Karpas-422 (cell line): ENCODE measurements at regions not wholly inside any gene's neighbourhood (a gene's known extent, or its start where the extent isn't known, plus 50 kb on each side); places are given as distances from the start of the nearest gene placed in this dataset.
A peak's percentile ranks its signal among the peaks of the same experiment; 100 is the strongest.

Experiments
- DNase-seq: peaks from one replicate; pipeline ENCODE4 v3.0.0-alpha.2; 2015
- H2AFZ ChIP-seq: fragments of 200-600 bp; sonication (generic); 2 replicates; pipeline ENCODE4 v1.6.1; 2014; ENCODE audit warnings: antibody characterized with exemption, low read length, mixed read lengths
- H3K27ac ChIP-seq: fragments of 200-600 bp; sonication (generic); 2 replicates; pipeline ENCODE4 v1.5.1; 2014; ENCODE audit warnings: mild to moderate bottlenecking, low read length, moderate library complexity
- H3K27me3 ChIP-seq: fragments of 200-600 bp; sonication (generic); 2 replicates; pipeline ENCODE4 v1.6.1; 2014; ENCODE audit warnings: low read length, mixed read lengths
- H3K36me3 ChIP-seq: fragments of 200-600 bp; sonication (generic); 2 replicates; pipeline ENCODE4 v1.6.1; 2014; ENCODE audit warnings: low read length, mixed read lengths; ENCODE audit not compliant: insufficient read depth
- H3K4me1 ChIP-seq: fragments of 200-600 bp; sonication (generic); 2 replicates; pipeline ENCODE4 v1.6.1; 2014; ENCODE audit warnings: mild to moderate bottlenecking, low read length, mixed read lengths
- H3K4me2 ChIP-seq: fragments of 200-600 bp; sonication (generic); 2 replicates; pipeline ENCODE4 v1.6.1; 2014; ENCODE audit warnings: low read length, low read depth, mild to moderate bottlenecking; ENCODE audit not compliant: poor library complexity, severe bottlenecking
- H3K4me3 ChIP-seq: fragments of 200-600 bp; sonication (generic); 2 replicates; pipeline ENCODE4 v1.5.1; 2014; ENCODE audit warnings: mild to moderate bottlenecking, antibody characterized with exemption, low read length, mixed read lengths
- H3K79me2 ChIP-seq: fragments of 200-600 bp; sonication (generic); 2 replicates; pipeline ENCODE4 v1.6.1; 2014; ENCODE audit warnings: mild to moderate bottlenecking, low read length, mixed read lengths
- H3K9ac ChIP-seq: fragments of 200-600 bp; sonication (generic); 2 replicates; pipeline ENCODE4 v1.6.0; 2014; ENCODE audit warnings: low read length
- H3K9me2 ChIP-seq: fragments of 200-600 bp; sonication (generic), shearing (Covaris generic); replicated peaks from 2 replicates; pipeline ENCODE4 v1.6.0; 2014; ENCODE audit warnings: mild to moderate bottlenecking, low read length, moderate library complexity; ENCODE audit not compliant: insufficient read depth
- H3K9me3 ChIP-seq: fragments of 300-700, 200-600 bp; sonication (generic); 2 replicates; pipeline ENCODE4 v1.6.1; 2014; ENCODE audit warnings: low read length, mixed read lengths
- H4K20me1 ChIP-seq: fragments of 200-600 bp; sonication (generic); 2 replicates; pipeline ENCODE4 v1.6.1; 2014; ENCODE audit warnings: mild to moderate bottlenecking, antibody characterized with exemption, low read length, low read depth; ENCODE audit not compliant: insufficient read depth

DNA sequence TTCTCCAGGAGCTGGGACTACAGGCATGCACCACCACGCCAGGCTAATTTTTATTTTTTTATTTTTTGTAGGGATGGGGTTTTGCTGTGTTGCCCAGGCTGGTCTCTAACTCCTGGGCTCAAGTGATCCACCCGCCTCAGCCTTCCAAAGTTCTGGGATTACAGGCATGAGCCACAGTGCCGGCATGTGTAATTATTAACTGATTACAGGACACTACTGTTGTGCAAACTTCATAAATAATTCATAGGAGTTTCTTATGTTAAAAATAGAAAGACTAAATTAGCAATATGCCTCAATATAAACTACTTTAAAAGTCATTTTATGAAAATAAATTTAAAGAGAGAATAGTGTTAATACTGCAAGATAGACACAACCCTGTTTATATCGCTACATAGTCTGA, 221.9 kb downstream of the SNCA start:
- no peaks in the 10 kb centered on the region for H3K27me3 ChIP-seq

GRCh38 chr4:89614155-89614554, 222.8 kb downstream of the SNCA start:
- Histone ChIP-seq H3K36me3 (no peaks in the 10 kb centered on the region), H3K9me2 (no peaks in the 10 kb centered on the region), H3K4me1 (no peaks in the 10 kb centered on the region), H2AFZ (no peak overlapping the region), H3K4me2 (no peak overlapping the region), H3K4me3 (no peak overlapping the region), H4K20me1 (no peaks in the 10 kb centered on the region), H3K27ac (no peak overlapping the region), H3K9me3 (no peaks in the 10 kb centered on the region), H3K27me3 (no peaks in the 10 kb centered on the region), H3K9ac (no peak overlapping the region), H3K79me2 (no peaks in the 10 kb centered on the region)
- no peak for DNase-seq

More for the DNA sequence above, 221.9 kb downstream of the SNCA start:
- no peaks in the 10 kb centered on the region for H3K4me1 ChIP-seq
- no peaks in the 10 kb centered on the region for H4K20me1 ChIP-seq
- DNase-seq = no peak
- no peak overlapping the region for H2AFZ ChIP-seq
- no peak overlapping the region for H3K4me3 ChIP-seq
- H3K9me3 ChIP-seq = no peaks in the 10 kb centered on the region
- H3K27ac ChIP-seq = no peak overlapping the region
- H3K9ac ChIP-seq = no peak overlapping the region
- no peaks in the 10 kb centered on the region for H3K79me2 ChIP-seq
- H3K9me2 ChIP-seq = no peaks in the 10 kb centered on the region
- no peak overlapping the region for H3K4me2 ChIP-seq
- H3K36me3 ChIP-seq = no peaks in the 10 kb centered on the region

DNA sequence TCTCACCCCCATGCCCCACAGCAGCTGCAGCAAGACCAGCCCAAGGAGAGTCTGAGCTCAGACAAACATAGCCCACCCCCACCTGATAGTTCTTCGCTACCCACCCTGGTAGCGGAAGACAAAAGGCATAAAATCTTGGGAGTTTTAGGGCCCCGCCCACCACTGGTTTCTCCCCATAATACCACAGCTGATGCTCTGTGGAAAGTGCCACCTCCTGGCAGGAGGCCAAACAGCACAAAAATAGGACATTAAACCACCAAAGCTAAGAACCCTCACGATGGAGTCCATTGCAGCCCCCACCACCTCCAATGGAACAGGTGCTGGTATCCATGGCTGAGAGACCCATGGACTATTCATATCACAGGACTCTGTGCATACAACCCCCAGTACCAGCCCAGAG, 226.7 kb downstream of the SNCA start:
- Histone ChIP-seq H3K4me2 (no peak overlapping the region), H3K4me3 (no peak overlapping the region), H3K27me3 (no peaks in the 10 kb centered on the region), H3K9me2 (no peaks in the 10 kb centered on the region), H2AFZ (no peak overlapping the region), H3K9ac (no peak overlapping the region), H3K4me1 (no peaks in the 10 kb centered on the region), H3K27ac (no peak overlapping the region), H4K20me1 (no peaks in the 10 kb centered on the region), H3K36me3 (no peaks in the 10 kb centered on the region), H3K9me3 (no peaks in the 10 kb centered on the region), H3K79me2 (no peaks in the 10 kb centered on the region)
- no peak for DNase-seq

DNA sequence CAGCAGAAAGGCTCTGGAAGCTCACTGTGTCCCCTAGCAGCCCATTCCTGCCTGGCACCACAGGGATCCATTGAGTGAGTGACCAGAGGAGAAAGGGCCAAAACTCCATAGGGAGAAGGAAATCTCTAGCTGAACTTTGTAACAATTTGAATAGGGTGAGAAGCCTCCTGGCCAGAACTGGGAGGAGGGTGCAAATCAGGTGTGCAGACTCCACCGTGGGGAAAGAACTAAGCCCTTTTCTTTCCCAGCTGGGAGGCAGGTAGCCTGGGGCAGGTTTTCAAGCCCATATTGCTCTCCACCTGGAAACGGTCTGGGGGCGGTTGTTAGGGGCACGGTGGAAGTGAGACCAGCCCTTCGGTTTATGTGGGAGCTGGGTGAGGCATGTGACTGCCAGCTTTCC, 227.2 kb downstream of the SNCA start:
- H3K9ac ChIP-seq = no peak overlapping the region
- no peaks in the 10 kb centered on the region for H3K36me3 ChIP-seq
- H3K27me3 ChIP-seq = no peaks in the 10 kb centered on the region
- DNase-seq = no peak
- no peak overlapping the region for H3K4me2 ChIP-seq
- no peak overlapping the region for H3K4me3 ChIP-seq
- H4K20me1 ChIP-seq = no peaks in the 10 kb centered on the region
- H3K9me2 ChIP-seq = no peaks in the 10 kb centered on the region
- no peak overlapping the region for H3K27ac ChIP-seq
- H3K4me1 ChIP-seq = no peaks in the 10 kb centered on the region
- H3K9me3 ChIP-seq = no peaks in the 10 kb centered on the region
- no peaks in the 10 kb centered on the region for H3K79me2 ChIP-seq
- H2AFZ ChIP-seq = no peak overlapping the region

- H3K4me2 ChIP-seq = no peak overlapping the region
- no peaks in the 10 kb centered on the region for H3K27me3 ChIP-seq
- no peaks in the 10 kb centered on the region for H3K9me3 ChIP-seq
- H3K9ac ChIP-seq = no peak overlapping the region
- no peak overlapping the region for H2AFZ ChIP-seq
- H3K27ac ChIP-seq = no peak overlapping the region
- no peaks in the 10 kb centered on the region for H3K36me3 ChIP-seq
- no peaks in the 10 kb centered on the region for H3K4me1 ChIP-seq
- H3K4me3 ChIP-seq = no peak overlapping the region
- no peak for DNase-seq
- H3K79me2 ChIP-seq = no peaks in the 10 kb centered on the region
- no peaks in the 10 kb centered on the region for H3K9me2 ChIP-seq
- H4K20me1 ChIP-seq = no peaks in the 10 kb centered on the region
These were observed 232.0 kb downstream of the SNCA start for GRCh38 chr4:89604951-89605350.

DNA sequence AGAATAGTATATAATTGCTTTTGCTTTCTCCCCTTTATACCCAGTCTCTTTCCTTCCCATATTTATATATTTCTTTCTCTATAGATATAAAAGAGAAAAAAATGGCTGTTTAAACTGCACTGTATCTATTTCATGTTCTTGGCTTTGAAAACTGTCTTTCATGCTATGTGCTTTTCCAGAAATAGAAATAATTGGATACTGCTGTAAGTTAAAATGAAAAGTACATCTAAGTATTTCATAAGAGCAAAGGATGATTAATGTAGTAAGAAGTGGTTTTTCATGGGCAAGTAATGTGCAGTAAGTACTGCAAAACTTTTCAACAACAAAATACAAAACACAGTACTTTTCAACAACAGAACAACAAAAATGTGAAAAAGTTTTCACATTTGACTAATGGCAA, 237.9 kb downstream of the SNCA start:
- Histone ChIP-seq H3K4me2 (no peak overlapping the region), H3K9me3 (no peaks in the 10 kb centered on the region), H3K4me1 (no peaks in the 10 kb centered on the region), H3K9me2 (no peaks in the 10 kb centered on the region), H3K36me3 (no peaks in the 10 kb centered on the region), H3K79me2 (no peaks in the 10 kb centered on the region), H4K20me1 (no peaks in the 10 kb centered on the region), H3K4me3 (no peak overlapping the region), H2AFZ (no peak overlapping the region), H3K27me3 (no peaks in the 10 kb centered on the region), H3K9ac (no peak overlapping the region), H3K27ac (no peak overlapping the region)
- DNase-seq = no peak

GRCh38 chr4:89598602-89599001, 238.4 kb downstream of the SNCA start:
- Histone ChIP-seq H3K9me2 (no peaks in the 10 kb centered on the region), H2AFZ (no peak overlapping the region), H3K36me3 (no peaks in the 10 kb centered on the region), H3K9ac (no peak overlapping the region), H3K9me3 (no peaks in the 10 kb centered on the region), H3K27me3 (no peaks in the 10 kb centered on the region), H4K20me1 (no peaks in the 10 kb centered on the region), H3K4me3 (no peak overlapping the region), H3K4me1 (no peaks in the 10 kb centered on the region), H3K79me2 (no peaks in the 10 kb centered on the region), H3K27ac (no peak overlapping the region), H3K4me2 (no peak overlapping the region)
- DNase-seq = peak; percentile 56

DNA sequence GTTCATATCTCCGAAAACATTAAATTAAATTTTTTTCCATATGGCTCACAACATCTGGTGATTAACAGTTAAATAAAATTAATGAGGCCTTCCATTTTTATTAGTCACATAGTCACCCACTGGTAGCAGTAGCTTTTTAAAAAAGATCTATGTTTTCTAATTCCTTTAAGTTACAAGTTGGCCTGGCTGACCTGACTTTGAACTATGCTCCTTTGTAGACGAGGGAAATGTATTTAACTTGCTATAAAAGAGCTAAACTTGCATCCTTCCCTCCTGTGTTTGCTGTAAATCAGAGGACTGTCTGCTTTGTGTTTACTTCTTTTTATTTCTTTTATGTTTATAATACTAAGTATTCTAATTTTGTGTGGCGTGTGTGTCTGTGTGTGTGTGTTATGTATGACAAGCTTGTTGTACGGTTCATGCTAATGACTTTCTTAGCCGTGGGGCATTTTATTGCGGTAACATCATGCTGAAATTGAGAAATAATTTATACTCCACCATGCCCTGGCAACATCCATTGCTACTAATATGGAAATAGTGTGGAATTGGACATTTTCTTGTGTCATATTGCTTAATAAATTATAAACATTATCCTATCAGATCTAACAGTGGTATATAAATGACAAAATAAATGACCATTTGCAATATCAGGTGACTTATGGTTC, 241.7 kb downstream of the SNCA start:
- Histone ChIP-seq H3K9me2 (no peaks in the 10 kb centered on the region), H3K27ac (no peak overlapping the region), H3K4me1 (no peaks in the 10 kb centered on the region), H4K20me1 (no peaks in the 10 kb centered on the region), H3K4me2 (no peak overlapping the region), H3K4me3 (no peak overlapping the region), H3K9me3 (no peaks in the 10 kb centered on the region), H3K9ac (no peak overlapping the region), H3K27me3 (no peaks in the 10 kb centered on the region), H3K79me2 (no peaks in the 10 kb centered on the region), H3K36me3 (no peaks in the 10 kb centered on the region), H2AFZ (no peak overlapping the region)
- no peak for DNase-seq

DNA sequence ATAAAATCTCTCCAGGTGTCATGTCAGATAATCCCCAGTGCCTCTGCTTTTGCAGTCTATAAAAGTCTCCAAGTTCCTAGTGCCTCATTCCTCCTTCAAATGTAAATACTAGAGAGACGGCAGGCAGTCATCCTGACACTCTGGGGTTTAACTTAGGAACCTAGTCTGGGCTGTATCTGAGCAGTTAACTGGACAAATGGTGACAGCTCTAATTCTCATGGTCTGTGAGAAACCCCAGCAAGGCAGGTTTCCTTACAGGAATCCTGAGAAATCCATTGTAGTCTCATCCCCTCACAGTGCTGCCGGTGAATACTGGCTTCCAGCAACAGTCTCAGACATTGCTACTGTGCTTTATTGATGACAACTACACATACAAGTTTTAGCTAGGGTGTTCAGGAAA, 246.8 kb downstream of the SNCA start:
- no peaks in the 10 kb centered on the region for H3K9me3 ChIP-seq
- H3K4me2 ChIP-seq = no peak overlapping the region
- H3K36me3 ChIP-seq = no peaks in the 10 kb centered on the region
- DNase-seq = no peak
- H3K9me2 ChIP-seq = no peaks in the 10 kb centered on the region
- H3K4me3 ChIP-seq = no peak overlapping the region
- H4K20me1 ChIP-seq = no peaks in the 10 kb centered on the region
- H2AFZ ChIP-seq = no peak overlapping the region
- no peaks in the 10 kb centered on the region for H3K4me1 ChIP-seq
- H3K9ac ChIP-seq = no peak overlapping the region
- no peaks in the 10 kb centered on the region for H3K79me2 ChIP-seq
- H3K27ac ChIP-seq = no peak overlapping the region
- no peaks in the 10 kb centered on the region for H3K27me3 ChIP-seq
